ENCODE measurements at regions not wholly inside any gene's neighbourhood (a gene's known extent, or its start where the extent isn't known, plus 50 kb on each side); places are given as distances from the start of the nearest gene placed in this dataset.
A peak's percentile ranks its signal among the peaks of the same experiment; 100 is the strongest.
"Not testable (repeated sequence)": the region's sequence is repeated elsewhere in the genome, so short reads cannot be mapped to it uniquely, and the experiment has no call there.

DNA sequence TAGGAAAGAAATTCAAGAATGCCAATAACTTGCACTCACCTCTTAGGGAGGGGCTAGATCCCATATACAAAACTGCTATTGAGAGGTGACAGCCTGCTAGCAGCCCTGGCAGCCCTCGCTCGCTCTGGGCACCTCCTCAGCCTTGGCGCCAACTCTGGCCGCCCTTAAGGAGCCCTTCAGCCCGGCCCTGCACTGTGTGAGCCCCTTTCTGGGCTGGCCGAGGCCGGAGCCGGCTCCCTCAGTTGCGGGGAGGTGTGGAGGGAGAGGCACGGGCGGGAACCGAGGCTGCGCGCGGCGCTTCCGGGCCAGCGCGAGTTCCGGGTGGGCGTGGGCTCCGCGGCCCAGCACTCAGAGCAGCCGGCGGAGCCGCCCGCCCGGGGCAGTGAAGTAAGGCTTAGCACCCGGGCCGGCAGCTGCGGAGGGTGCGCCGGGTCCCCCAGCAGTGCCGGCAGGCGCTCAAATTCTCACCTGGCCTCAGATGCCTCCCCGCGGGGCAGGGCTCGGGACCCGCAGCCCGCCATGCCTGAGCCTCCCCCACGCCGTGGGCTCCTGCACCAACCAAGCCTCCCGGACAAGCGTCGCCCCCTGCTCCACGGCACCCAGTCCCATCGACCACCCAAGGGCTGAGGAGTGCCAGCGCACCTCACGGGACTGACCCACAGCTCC lies 329.9 kb downstream of the FAM181B start:
- Mint-ChIP-seq H3K4me3 (no peak overlapping the region), H3K27ac (no peak overlapping the region), H3K4me1 (no peaks in the 10 kb centered on the region), H3K36me3 (ENCODE audit: low read depth) (no peaks in the 10 kb centered on the region), H3K27me3 (ENCODE audit: low read depth, poor library complexity) (peaks cover 3% of the 10 kb centered on the region), H3K9me3 (peaks cover 6% of the 10 kb centered on the region)
- DNase-seq = no peak
- TF ChIP-seq, protein P1, sequence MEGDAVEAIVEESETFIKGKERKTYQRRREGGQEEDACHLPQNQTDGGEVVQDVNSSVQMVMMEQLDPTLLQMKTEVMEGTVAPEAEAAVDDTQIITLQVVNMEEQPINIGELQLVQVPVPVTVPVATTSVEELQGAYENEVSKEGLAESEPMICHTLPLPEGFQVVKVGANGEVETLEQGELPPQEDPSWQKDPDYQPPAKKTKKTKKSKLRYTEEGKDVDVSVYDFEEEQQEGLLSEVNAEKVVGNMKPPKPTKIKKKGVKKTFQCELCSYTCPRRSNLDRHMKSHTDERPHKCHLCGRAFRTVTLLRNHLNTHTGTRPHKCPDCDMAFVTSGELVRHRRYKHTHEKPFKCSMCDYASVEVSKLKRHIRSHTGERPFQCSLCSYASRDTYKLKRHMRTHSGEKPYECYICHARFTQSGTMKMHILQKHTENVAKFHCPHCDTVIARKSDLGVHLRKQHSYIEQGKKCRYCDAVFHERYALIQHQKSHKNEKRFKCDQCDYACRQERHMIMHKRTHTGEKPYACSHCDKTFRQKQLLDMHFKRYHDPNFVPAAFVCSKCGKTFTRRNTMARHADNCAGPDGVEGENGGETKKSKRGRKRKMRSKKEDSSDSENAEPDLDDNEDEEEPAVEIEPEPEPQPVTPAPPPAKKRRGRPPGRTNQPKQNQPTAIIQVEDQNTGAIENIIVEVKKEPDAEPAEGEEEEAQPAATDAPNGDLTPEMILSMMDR (IDR thresholded peaks at IDR 0.05) = no peak

DNA sequence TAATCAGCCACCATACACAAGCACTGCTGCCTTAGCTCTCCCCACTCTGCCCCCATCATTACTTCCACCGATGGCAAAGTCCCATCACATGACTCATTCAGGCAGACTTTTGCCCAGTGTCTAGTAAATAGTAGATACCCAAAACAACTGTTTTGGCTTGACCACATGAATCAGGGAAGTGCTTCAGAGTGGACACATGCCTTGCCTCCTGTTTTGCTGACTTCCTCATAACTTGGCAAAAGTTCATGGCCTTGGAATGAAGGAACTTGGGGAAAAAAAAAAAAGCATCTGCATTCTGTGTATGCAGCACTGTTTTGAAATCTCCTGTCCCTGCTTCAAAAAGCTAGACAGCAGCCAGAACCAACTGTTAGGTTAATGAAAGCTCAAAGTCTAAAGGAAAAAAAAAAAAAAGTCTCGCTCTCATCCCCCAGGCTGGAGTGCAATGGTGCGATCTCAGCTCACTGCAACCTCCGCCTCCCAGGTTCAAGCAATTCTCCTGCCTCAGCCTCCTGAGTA lies 335.3 kb downstream of the FAM181B start:
- DNase-seq = no peak
- Mint-ChIP-seq H3K4me1 (no peaks in the 10 kb centered on the region), H3K4me3 (no peak overlapping the region), H3K27ac (no peak overlapping the region), H3K36me3 (ENCODE audit: low read depth) (no peaks in the 10 kb centered on the region), H3K9me3 (peaks cover 11% of the 10 kb centered on the region), H3K27me3 (ENCODE audit: low read depth, poor library complexity) (peaks cover 3% of the 10 kb centered on the region)
- TF ChIP-seq, protein P1 (IDR thresholded peaks at IDR 0.05) = no peak

DNA sequence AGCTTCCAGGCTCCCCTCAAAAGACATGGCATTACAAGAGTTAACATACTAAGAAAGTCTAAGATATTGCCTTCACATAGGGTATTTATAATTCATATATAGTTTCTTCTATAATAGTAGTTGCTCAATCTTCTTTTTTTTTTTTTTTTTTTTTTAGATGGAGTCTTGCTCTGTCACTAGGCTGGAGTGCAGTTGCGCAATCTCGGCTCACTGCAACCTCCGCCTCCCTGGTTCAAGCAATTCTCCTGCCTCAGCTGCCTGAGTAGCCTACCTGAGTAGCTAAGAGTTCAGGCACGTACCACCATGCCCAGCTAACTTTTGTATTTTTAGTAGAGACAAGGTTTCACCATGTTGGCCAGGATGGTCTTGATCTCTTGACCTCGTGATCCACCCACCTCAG lies 337.0 kb downstream of the FAM181B start:
- not testable (repeated sequence) for H3K36me3 Mint-ChIP-seq (ENCODE audit: low read depth); H3K4me1 Mint-ChIP-seq; H3K27ac Mint-ChIP-seq; H3K27me3 Mint-ChIP-seq (ENCODE audit: low read depth, poor library complexity); DNase-seq; H3K4me3 Mint-ChIP-seq
- peaks cover 25% of the 10 kb centered on the region for H3K9me3 Mint-ChIP-seq

DNA sequence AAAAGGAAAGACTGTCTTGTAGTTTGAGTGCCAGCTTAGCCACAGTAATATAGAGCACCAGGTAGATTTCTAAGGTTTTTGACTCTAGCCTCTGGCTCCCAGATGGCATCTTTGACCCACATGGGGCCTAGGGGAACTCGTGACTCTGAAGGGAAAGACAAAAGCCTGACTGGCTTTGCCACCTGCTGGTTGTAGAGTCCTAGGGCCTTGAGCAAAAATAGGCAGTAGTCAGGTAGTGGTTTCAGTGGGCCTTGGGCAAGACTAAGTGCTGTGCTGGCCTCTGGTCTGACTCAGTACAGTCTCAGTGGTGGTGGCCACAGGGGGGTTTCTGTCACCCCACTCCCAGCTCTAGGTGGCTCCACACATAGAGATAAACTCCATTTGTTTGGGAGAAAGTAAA lies 349.4 kb downstream of the FAM181B start:
- DNase-seq = no peak
- Mint-ChIP-seq H3K27ac (peak overlapping the region; percentile 2), H3K36me3 (ENCODE audit: low read depth) (no peaks in the 10 kb centered on the region), H3K27me3 (ENCODE audit: low read depth, poor library complexity) (no peaks in the 10 kb centered on the region), H3K4me3 (no peak overlapping the region), H3K9me3 (peaks cover 12% of the 10 kb centered on the region), H3K4me1 (no peaks in the 10 kb centered on the region)
- TF ChIP-seq, protein P1 (IDR thresholded peaks at IDR 0.05) = no peak

DNA sequence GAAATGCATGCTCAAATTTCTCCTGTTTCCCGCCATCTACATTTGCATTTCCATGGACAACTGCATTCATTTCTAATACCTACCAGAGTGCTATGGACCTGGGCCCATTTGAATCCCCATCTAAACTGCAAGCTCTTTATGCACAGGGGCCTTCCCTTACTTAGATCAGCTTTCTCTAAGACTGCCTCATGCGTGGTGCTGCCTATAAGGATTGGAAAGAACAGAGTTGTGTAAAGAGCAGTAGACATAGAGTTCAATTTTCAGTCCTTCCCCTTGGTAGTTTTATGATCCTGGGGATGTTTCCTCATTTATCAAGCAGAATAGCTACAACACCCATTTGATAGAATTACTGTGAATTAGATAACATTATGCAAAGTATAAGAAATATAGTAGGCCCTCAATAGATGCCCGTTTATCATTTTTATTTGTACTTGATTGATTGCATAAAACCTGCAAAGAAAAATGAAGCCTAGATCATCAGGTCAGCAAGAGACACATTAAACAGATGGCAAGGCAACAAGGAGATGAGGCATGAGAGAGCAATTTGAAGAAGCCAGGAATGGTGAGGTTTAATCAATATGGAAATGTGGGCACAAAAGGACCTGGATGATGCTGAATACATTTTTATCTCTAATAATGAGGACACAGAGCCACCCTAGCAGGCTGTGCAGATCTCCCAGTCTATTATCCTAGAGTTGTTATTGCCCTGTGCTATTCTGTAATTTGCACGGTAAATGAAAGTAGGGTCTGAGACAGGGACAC lies 359.7 kb downstream of the FAM181B start:
- Mint-ChIP-seq H3K27me3 (ENCODE audit: low read depth, poor library complexity) (peaks cover 3% of the 10 kb centered on the region), H3K9me3 (no peaks in the 10 kb centered on the region), H3K4me3 (no peak overlapping the region), H3K4me1 (no peaks in the 10 kb centered on the region), H3K27ac (no peak overlapping the region), H3K36me3 (ENCODE audit: low read depth) (no peaks in the 10 kb centered on the region)
- DNase-seq = no peak
- TF ChIP-seq, protein P1 (IDR thresholded peaks at IDR 0.05) = no peak

DNA sequence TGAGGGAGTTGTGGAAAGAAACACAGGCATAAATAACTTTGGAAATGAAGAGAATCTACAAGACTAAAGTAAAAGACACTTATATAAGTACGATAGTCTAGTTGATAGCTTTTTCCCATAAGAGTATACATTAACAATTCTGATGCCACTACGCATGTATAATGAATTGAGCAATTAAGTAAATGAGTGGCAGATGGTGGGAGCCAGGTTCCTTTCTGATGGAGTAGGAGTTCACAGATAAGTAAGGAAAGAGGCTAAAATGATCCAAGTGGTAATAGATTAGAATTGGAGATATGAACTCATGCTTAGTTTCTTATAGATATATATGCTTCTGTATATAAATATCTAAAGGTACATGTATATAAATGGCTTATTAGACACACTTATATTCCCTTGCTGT lies 368.3 kb downstream of the FAM181B start:
- TF ChIP-seq, protein P1 (IDR thresholded peaks at IDR 0.05) = no peak
- DNase-seq = no peak
- Mint-ChIP-seq H3K36me3 (ENCODE audit: low read depth) (no peaks in the 10 kb centered on the region), H3K27ac (no peak overlapping the region), H3K4me3 (no peak overlapping the region), H3K9me3 (no peaks in the 10 kb centered on the region), H3K27me3 (ENCODE audit: low read depth, poor library complexity) (no peaks in the 10 kb centered on the region), H3K4me1 (no peaks in the 10 kb centered on the region)

All from nephron progenitor cell (in vitro differentiated cells).